ENCODE measurements at regions not wholly inside any gene's neighbourhood (a gene's known extent, or its start where the extent isn't known, plus 50 kb on each side); places are given as distances from the start of the nearest gene placed in this dataset.

DNA sequence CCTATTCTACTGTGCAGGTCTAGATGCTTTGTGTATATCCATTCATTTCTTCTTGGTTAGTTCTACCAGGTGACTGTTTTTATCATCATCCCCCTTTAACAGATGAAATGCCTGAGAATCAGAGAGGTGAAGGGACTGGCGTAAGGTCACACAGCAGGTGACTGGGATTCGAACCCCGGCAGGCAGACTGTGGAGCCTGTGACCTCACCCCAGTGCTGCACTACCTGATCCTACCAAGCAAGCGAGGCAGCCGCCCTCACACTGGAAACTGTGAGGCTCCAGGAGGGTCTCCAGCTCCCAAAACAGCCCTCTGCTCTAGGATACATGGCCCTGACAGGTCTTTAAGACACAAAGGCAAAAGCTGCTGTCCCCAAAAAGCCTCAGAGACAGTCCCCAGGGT lies 91.7 kb downstream of the CHST1 start:
- no CpG with 5 or more reads among the region's 5 CpGs for WGBS (ENCODE audit: insufficient coverage, insufficient read length)
- H3K4me1 ChIP-seq (ENCODE audit: control insufficient read depth, insufficient read depth, low read length): peaks cover 6% of the 10 kb centered on the region; the same call in 1 of the 2 replicates
- no peak overlapping the region for H3K4me3 ChIP-seq (ENCODE audit: low read length)
- no peaks in the 10 kb centered on the region for H3K9me3 ChIP-seq (ENCODE audit: control insufficient read depth, insufficient read depth, low read length)
- no peaks in the 10 kb centered on the region for H3K36me3 ChIP-seq (ENCODE audit: control insufficient read depth, insufficient read depth, low read length)
- DNase-seq (ENCODE audit: low read depth, low spot score): no peak
- no peaks in the 10 kb centered on the region for H3K27me3 ChIP-seq (ENCODE audit: control insufficient read depth, insufficient read depth, low read length)
- H3K27ac ChIP-seq (ENCODE audit: low read length): no peak overlapping the region

DNA sequence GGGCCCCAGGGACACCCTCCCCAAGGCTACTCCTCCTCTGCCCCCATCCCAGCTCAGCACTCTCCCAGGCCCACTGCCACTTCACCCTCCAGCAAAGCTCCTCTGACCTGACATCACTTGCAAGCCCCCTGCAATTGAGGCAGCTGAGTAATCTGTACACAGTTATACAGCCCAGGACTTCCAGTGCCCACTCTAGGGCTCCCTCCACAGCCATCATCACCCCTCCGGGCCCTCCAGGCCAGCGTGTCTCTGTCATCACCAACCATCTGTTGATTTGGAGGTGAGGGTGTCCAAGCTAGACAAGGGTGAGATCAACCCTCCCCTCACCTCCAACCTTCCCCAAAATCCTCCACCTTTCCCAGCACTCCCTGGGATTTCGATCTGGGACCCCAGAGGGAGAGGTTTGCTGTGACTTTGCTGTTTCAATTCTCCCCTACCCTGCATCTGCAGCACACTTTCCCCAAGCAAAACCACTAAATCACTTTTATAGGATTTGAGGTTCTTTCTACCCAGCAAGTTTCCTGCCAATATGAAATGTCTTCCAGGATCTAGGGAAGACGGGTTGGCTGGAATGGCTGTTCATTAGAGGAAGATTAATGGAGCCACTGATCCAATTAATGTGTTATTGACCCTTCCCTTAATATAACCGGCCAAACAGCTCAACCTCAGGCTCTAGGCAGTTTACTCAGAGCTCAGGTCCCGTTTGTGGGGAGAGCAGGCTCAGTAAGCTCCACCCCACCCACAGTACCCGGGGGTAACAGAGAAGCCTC lies 92.9 kb downstream of the CHST1 start:
- WGBS (ENCODE audit: insufficient coverage, insufficient read length): no CpG with 5 or more reads among the region's 7 CpGs
- Histone ChIP-seq H3K9me3 (ENCODE audit: control insufficient read depth, insufficient read depth, low read length) (no peaks in the 10 kb centered on the region), H3K27me3 (ENCODE audit: control insufficient read depth, insufficient read depth, low read length) (no peaks in the 10 kb centered on the region), H3K4me1 (ENCODE audit: control insufficient read depth, insufficient read depth, low read length) (peaks cover 3% of the 10 kb centered on the region; the same call in 1 of the 2 replicates), H3K36me3 (ENCODE audit: control insufficient read depth, insufficient read depth, low read length) (no peaks in the 10 kb centered on the region), H3K27ac (ENCODE audit: low read length) (no peak overlapping the region), H3K4me3 (ENCODE audit: low read length) (no peak overlapping the region)
- DNase-seq (ENCODE audit: low read depth, low spot score): no peak

DNA sequence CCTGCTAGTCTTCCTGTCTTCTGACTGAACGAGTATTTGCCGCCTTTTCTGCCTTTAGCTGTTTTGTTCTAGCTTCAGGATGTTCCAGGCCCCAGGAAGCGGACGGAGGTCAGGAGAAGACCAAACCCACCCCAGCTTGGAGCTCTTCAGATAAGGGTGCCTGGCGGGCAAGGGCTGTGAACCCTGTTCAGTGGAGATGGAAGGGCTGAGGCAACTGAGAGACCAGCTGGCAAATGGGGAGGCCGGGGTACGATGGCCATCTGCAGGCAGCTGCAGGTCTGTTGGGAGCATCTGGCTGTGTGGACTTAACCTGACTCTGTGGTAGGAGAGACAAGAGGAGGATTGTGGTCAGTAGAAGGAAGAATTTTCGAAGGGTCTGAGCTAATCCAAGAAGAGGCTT lies 95.6 kb downstream of the CHST1 start:
- Histone ChIP-seq H3K4me3 (ENCODE audit: low read length) (no peak overlapping the region), H3K4me1 (ENCODE audit: control insufficient read depth, insufficient read depth, low read length) (no peaks in the 10 kb centered on the region), H3K9me3 (ENCODE audit: control insufficient read depth, insufficient read depth, low read length) (no peaks in the 10 kb centered on the region), H3K27ac (ENCODE audit: low read length) (no peak overlapping the region), H3K27me3 (ENCODE audit: control insufficient read depth, insufficient read depth, low read length) (no peaks in the 10 kb centered on the region), H3K36me3 (ENCODE audit: control insufficient read depth, insufficient read depth, low read length) (no peaks in the 10 kb centered on the region)
- no CpG with 5 or more reads among the region's 8 CpGs for WGBS (ENCODE audit: insufficient coverage, insufficient read length)
- no peak for DNase-seq (ENCODE audit: low read depth, low spot score)

DNA sequence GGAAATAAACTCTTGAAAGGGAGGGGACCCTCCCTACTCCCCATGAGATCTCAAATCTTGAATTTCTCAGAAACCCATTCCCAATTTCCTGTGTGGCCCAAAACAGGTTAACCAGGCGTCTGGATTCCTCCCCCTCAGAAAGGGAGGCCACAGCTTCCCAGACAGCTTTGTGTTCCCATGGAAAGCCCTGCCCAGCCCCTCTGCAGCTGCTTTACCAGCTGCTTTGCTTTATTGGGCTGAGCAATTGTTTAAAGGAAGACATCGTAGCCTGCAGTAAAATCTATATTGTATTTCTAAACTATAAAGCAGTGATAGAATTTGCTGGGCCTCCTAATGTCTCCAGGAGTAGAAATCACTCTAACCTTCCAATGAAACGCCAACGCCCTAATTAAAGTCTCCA lies 97.4 kb downstream of the CHST1 start:
- Histone ChIP-seq H3K4me1 (ENCODE audit: control insufficient read depth, insufficient read depth, low read length) (no peaks in the 10 kb centered on the region), H3K36me3 (ENCODE audit: control insufficient read depth, insufficient read depth, low read length) (no peaks in the 10 kb centered on the region), H3K27me3 (ENCODE audit: control insufficient read depth, insufficient read depth, low read length) (no peaks in the 10 kb centered on the region), H3K27ac (ENCODE audit: low read length) (no peak overlapping the region), H3K4me3 (ENCODE audit: low read length) (no peak overlapping the region), H3K9me3 (ENCODE audit: control insufficient read depth, insufficient read depth, low read length) (no peaks in the 10 kb centered on the region)
- no peak for DNase-seq (ENCODE audit: low read depth, low spot score)
- no CpG with 5 or more reads among the region's 4 CpGs for WGBS (ENCODE audit: insufficient coverage, insufficient read length)

DNA sequence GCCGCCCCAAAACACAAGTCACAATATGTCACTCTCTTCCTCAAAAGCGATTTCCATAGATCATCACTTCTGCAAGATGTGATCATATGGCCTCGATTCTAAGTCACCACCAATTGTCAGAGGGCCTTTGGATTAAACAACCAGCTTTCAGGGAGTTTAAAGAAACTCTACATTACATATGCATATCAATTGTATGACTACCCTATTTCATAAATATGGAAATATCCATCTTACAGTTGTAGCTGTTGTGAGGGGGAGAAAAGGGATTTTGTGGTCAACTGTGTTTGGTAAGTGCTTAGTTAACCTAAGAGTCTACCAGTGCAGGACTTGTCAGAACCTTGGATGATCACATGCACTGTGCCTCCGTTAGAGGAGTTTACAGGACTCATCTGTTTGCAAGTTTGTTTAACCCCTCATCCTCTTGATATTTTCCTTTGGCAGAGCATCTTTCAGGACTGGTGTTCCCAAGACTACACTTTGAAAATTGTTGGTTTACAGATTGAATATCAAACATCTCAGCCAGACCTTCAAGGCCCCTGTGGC lies 99.9 kb downstream of the CHST1 start:
- WGBS (ENCODE audit: insufficient coverage, insufficient read length): no CpG with 5 or more reads among the region's 4 CpGs
- Histone ChIP-seq H3K27ac (ENCODE audit: low read length) (no peak overlapping the region), H3K9me3 (ENCODE audit: control insufficient read depth, insufficient read depth, low read length) (no peaks in the 10 kb centered on the region), H3K27me3 (ENCODE audit: control insufficient read depth, insufficient read depth, low read length) (no peaks in the 10 kb centered on the region), H3K4me3 (ENCODE audit: low read length) (no peak overlapping the region), H3K4me1 (ENCODE audit: control insufficient read depth, insufficient read depth, low read length) (no peaks in the 10 kb centered on the region), H3K36me3 (ENCODE audit: control insufficient read depth, insufficient read depth, low read length) (no peaks in the 10 kb centered on the region)
- DNase-seq (ENCODE audit: low read depth, low spot score): no peak

DNA sequence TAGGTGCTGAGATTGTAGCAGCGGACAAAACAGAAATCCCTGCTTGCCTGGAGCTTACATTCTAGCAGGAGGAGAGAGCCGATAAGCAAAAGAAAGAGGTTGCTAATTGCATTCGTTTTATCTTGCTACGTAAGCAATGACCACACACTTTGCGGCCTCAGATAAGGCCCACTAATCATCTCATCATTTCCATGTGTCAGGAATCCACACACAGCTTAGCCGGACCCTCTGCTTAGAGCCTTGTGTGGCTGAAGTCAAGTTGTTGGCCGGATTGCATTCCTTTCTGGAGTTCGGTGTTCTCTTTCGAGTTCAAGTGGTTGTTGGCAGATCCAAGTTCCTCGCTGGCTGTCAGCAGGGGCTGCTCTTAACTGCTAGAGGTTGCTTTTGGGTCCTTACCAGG lies 101.6 kb downstream of the CHST1 start:
- Histone ChIP-seq H3K9me3 (ENCODE audit: control insufficient read depth, insufficient read depth, low read length) (no peaks in the 10 kb centered on the region), H3K27ac (ENCODE audit: low read length) (no peak overlapping the region), H3K4me3 (ENCODE audit: low read length) (no peak overlapping the region), H3K4me1 (ENCODE audit: control insufficient read depth, insufficient read depth, low read length) (0 out of 2 replicates have a peak, but pooled peaks cover 5% of the 10 kb centered on the region), H3K27me3 (ENCODE audit: control insufficient read depth, insufficient read depth, low read length) (no peaks in the 10 kb centered on the region), H3K36me3 (ENCODE audit: control insufficient read depth, insufficient read depth, low read length) (no peaks in the 10 kb centered on the region)
- DNase-seq (ENCODE audit: low read depth, low spot score): no peak
- WGBS (ENCODE audit: insufficient coverage, insufficient read length): no CpG with 5 or more reads among the region's 10 CpGs

DNA sequence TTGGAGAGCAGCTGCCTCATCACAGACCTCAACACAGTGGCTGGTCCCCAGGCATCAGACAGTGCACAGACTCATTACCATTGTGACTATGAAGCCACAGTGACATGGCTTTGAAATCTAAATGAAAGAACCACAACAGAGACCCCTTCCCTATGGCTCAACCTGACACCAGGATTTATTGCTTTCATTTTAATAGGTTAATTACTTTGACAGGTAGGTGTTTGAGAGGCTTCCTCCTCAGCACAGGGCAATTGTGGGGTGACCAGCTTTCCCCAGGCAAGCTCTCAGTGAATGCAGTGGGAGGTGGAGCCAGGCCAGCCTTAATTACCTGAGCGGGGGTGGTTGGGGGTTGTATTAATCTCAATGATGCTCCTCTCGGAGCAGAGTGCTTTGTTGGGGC lies 102.3 kb downstream of the CHST1 start:
- Histone ChIP-seq H3K36me3 (ENCODE audit: control insufficient read depth, insufficient read depth, low read length) (no peaks in the 10 kb centered on the region), H3K4me3 (ENCODE audit: low read length) (no peak overlapping the region), H3K27me3 (ENCODE audit: control insufficient read depth, insufficient read depth, low read length) (no peaks in the 10 kb centered on the region), H3K9me3 (ENCODE audit: control insufficient read depth, insufficient read depth, low read length) (no peaks in the 10 kb centered on the region), H3K4me1 (ENCODE audit: control insufficient read depth, insufficient read depth, low read length) (0 out of 2 replicates have a peak, but pooled peaks cover 5% of the 10 kb centered on the region), H3K27ac (ENCODE audit: low read length) (no peak overlapping the region)
- WGBS (ENCODE audit: insufficient coverage, insufficient read length): no CpG with 5 or more reads among the region's 2 CpGs
- DNase-seq (ENCODE audit: low read depth, low spot score): no peak

DNA sequence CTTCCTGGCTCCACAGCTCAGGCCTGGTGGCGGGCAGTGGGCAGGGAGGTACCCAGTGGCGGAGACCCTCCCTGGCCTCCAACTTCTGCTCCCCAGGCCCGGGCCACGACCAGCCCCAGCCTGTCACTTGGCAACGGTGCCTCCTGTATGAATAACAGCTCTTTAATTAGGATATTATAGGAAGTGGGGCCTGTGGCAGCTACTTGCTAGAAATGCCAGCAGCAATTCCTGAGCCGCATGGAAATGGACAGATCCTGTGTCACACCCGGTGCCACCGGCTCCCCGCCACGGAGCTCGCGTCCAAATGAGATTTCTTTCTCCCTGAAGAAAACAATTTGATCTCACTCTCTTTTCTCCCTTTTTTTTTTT lies 104.5 kb downstream of the CHST1 start:
- Histone ChIP-seq H3K4me1 (ENCODE audit: control insufficient read depth, insufficient read depth, low read length) (0 out of 2 replicates have a peak, but pooled peaks cover 5% of the 10 kb centered on the region), H3K36me3 (ENCODE audit: control insufficient read depth, insufficient read depth, low read length) (no peaks in the 10 kb centered on the region), H3K27ac (ENCODE audit: low read length) (no peak overlapping the region), H3K9me3 (ENCODE audit: control insufficient read depth, insufficient read depth, low read length) (no peaks in the 10 kb centered on the region), H3K4me3 (ENCODE audit: low read length) (no peak overlapping the region), H3K27me3 (ENCODE audit: control insufficient read depth, insufficient read depth, low read length) (no peaks in the 10 kb centered on the region)
- DNase-seq (ENCODE audit: low read depth, low spot score): no peak
- no CpG with 5 or more reads among the region's 12 CpGs for WGBS (ENCODE audit: insufficient coverage, insufficient read length)

DNA sequence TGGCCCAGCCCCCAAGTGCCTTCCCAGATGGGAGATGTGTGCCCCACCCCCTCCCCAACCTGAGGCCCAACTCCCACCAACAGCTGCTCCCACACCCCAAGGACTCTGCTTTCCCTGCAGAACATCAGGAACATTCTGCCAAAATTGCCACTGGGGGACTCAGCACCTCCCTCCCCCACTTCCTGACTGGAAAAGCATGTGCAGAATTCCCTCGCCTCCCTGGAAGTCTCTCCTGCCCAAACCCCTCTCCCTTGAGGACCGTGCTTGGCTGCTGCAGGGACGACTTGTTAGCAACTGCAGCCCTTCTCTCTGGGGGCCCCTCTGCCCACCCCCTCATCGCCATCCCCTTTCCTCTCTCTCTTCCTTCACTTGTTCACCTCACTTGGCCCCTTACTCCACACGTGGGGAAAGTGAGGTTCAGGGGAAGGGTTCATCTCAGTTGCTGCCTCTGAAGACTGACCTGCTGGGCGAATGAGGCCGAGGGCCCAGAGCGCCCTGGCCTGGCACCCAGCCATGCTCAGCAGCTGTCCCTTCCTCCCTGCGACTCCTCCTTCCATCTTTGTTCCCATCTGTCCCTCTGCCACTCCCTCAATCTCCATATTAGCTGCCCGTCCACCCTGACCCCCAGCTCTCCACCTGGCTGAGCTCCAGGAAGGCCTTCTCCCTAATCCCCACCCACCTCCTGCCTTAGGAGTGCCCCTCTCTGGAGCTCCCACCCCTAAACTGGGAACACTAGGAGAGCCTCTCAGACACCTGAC lies 105.1 kb downstream of the CHST1 start:
- Histone ChIP-seq H3K27ac (ENCODE audit: low read length) (no peak overlapping the region), H3K36me3 (ENCODE audit: control insufficient read depth, insufficient read depth, low read length) (no peaks in the 10 kb centered on the region), H3K4me1 (ENCODE audit: control insufficient read depth, insufficient read depth, low read length) (0 out of 2 replicates have a peak, but pooled peaks cover 5% of the 10 kb centered on the region), H3K27me3 (ENCODE audit: control insufficient read depth, insufficient read depth, low read length) (no peaks in the 10 kb centered on the region), H3K9me3 (ENCODE audit: control insufficient read depth, insufficient read depth, low read length) (no peaks in the 10 kb centered on the region), H3K4me3 (ENCODE audit: low read length) (no peak overlapping the region)
- DNase-seq (ENCODE audit: low read depth, low spot score): no peak
- no CpG with 5 or more reads among the region's 10 CpGs for WGBS (ENCODE audit: insufficient coverage, insufficient read length)

DNA sequence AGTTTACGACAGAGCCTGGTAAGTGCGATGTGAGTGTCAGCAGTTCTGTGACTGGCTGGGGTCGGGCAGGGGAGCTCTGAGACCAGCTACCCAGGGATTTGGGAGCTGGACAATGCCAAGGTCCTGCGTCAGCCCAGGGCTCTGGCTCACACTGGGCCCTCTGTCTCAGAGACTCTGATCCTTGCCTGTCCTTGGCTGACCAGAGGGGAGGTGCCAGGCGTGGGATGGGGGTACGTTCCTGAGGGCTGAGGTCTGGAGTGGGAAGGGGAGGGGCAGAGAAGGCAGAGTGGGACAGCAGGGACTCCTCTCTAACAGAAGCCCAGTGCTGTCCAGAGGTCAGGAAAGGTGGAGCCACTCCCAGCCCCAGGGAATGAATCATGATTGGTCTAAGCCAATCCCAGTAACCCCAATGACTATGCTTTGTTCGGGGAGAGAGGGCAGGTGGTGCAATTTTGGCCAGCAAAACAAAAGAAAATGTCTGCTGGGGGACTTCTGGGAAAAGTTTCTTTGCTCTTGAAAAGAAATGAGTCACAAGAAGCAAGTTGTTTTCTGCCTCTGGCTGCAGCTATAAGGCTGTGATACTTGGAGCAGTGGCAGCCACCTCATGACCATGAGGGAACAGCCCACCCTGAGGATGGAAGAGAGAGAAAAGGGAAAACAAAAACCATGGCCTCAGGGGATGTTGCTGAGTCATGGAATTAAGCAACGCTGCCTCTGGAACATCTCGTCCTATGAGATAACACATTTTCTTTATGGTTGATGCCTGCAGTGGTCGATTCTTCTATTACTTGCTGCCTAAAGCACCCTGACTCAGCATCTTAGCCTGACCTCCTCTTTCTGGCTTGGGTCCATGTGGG lies 108.3 kb downstream of the CHST1 start:
- no peaks in the 10 kb centered on the region for H3K27me3 ChIP-seq (ENCODE audit: control insufficient read depth, insufficient read depth, low read length)
- H3K27ac ChIP-seq (ENCODE audit: low read length): no peak overlapping the region
- no peak overlapping the region for H3K4me3 ChIP-seq (ENCODE audit: low read length)
- WGBS (ENCODE audit: insufficient coverage, insufficient read length): no CpG with 5 or more reads among the region's 10 CpGs
- no peak for DNase-seq (ENCODE audit: low read depth, low spot score)
- no peaks in the 10 kb centered on the region for H3K36me3 ChIP-seq (ENCODE audit: control insufficient read depth, insufficient read depth, low read length)
- H3K4me1 ChIP-seq (ENCODE audit: control insufficient read depth, insufficient read depth, low read length): 0 out of 2 replicates have a peak, but pooled peaks cover 5% of the 10 kb centered on the region
- H3K9me3 ChIP-seq (ENCODE audit: control insufficient read depth, insufficient read depth, low read length): no peaks in the 10 kb centered on the region
